ENCODE measurements at regions not wholly inside any gene's neighbourhood (a gene's known extent, or its start where the extent isn't known, plus 50 kb on each side); places are given as distances from the start of the nearest gene placed in this dataset.
A peak's percentile ranks its signal among the peaks of the same experiment; 100 is the strongest.

GRCh38 chr10:6350609-6351008 lies 147.9 kb downstream of the PFKFB3 start:
- Mint-ChIP-seq H3K4me3 (no peak overlapping the region), H3K27ac (no peak overlapping the region), H3K4me1 (peaks cover 63% of the 10 kb centered on the region), H3K27me3 (no peaks in the 10 kb centered on the region), H3K9me3 (peaks cover 25 to 32% of the 10 kb centered on the region in 2 donors)
- DNase-seq (no peak), ATAC-seq (no peak)

GRCh38 chr10:6351495-6351894 lies 148.8 kb downstream of the PFKFB3 start:
- ATAC-seq (no peak), DNase-seq (no peak)
- Mint-ChIP-seq H3K27ac (peak overlapping the region in 1 of 2 donors; percentile 41), H3K4me3 (no peak overlapping the region), H3K9me3 (peaks cover 24 to 31% of the 10 kb centered on the region in 2 donors), H3K27me3 (no peaks in the 10 kb centered on the region), H3K4me1 (peaks cover 54% of the 10 kb centered on the region)

GRCh38 chr10:6353526-6353925 lies 150.8 kb downstream of the PFKFB3 start:
- Mint-ChIP-seq H3K27ac (no peak overlapping the region), H3K4me1 (peaks cover 34% of the 10 kb centered on the region), H3K9me3 (peaks cover 27 to 39% of the 10 kb centered on the region in 2 donors), H3K4me3 (no peak overlapping the region), H3K27me3 (no peaks in the 10 kb centered on the region)
- no peak for DNase-seq
- ATAC-seq = no peak

- no peak for DNase-seq
- no peak overlapping the region for H3K4me3 Mint-ChIP-seq
- peaks cover 35 to 47% of the 10 kb centered on the region in 2 donors for H3K9me3 Mint-ChIP-seq
Measured at GRCh38 chr10:6354168-6354772, 151.5 kb downstream of the PFKFB3 start.

GRCh38 chr10:6356280-6356793 lies 153.6 kb downstream of the PFKFB3 start:
- Mint-ChIP-seq H3K9me3 (peaks cover 36 to 60% of the 10 kb centered on the region in 2 donors), H3K27ac (no peak overlapping the region), H3K4me3 (no peak overlapping the region), H3K27me3 (no peaks in the 10 kb centered on the region), H3K4me1 (peaks cover 8% of the 10 kb centered on the region)
- no peak for DNase-seq
- ATAC-seq = no peak

More at GRCh38 chr10:6354168-6354772, 151.5 kb downstream of the PFKFB3 start:
- H3K27ac Mint-ChIP-seq = no peak overlapping the region
- peaks cover 27% of the 10 kb centered on the region for H3K4me1 Mint-ChIP-seq
- H3K27me3 Mint-ChIP-seq = no peaks in the 10 kb centered on the region
- no peak for ATAC-seq

GRCh38 chr10:6361869-6362268 lies 159.1 kb downstream of the PFKFB3 start:
- H3K4me3 Mint-ChIP-seq = no peak overlapping the region
- ATAC-seq = no peak

GRCh38 chr10:6362879-6363278 lies 160.1 kb downstream of the PFKFB3 start:
- peaks cover 36 to 39% of the 10 kb centered on the region in 2 donors for H3K9me3 Mint-ChIP-seq
- no peak for ATAC-seq
- DNase-seq = no peak
- H3K27ac Mint-ChIP-seq = no peak overlapping the region
- no peaks in the 10 kb centered on the region for H3K27me3 Mint-ChIP-seq
- H3K4me1 Mint-ChIP-seq = no peaks in the 10 kb centered on the region
- H3K4me3 Mint-ChIP-seq = no peak overlapping the region

More at GRCh38 chr10:6361869-6362268, 159.1 kb downstream of the PFKFB3 start:
- Mint-ChIP-seq H3K27ac (no peak overlapping the region), H3K27me3 (no peaks in the 10 kb centered on the region), H3K9me3 (peaks cover 35 to 36% of the 10 kb centered on the region in 2 donors), H3K4me1 (no peaks in the 10 kb centered on the region)
- no peak for DNase-seq

GRCh38 chr10:6363511-6363910 lies 160.8 kb downstream of the PFKFB3 start:
- ATAC-seq (no peak), DNase-seq (no peak)
- H3K27ac Mint-ChIP-seq = no peak overlapping the region
- no peaks in the 10 kb centered on the region for H3K27me3 Mint-ChIP-seq
- H3K4me1 Mint-ChIP-seq = no peaks in the 10 kb centered on the region
- no peak overlapping the region for H3K4me3 Mint-ChIP-seq
- H3K9me3 Mint-ChIP-seq = peaks cover 30 to 39% of the 10 kb centered on the region in 2 donors

- Mint-ChIP-seq H3K27me3 (no peaks in the 10 kb centered on the region), H3K27ac (no peak overlapping the region), H3K9me3 (peaks cover 22 to 31% of the 10 kb centered on the region in 2 donors), H3K4me1 (no peaks in the 10 kb centered on the region), H3K4me3 (no peak overlapping the region)
- no peak for DNase-seq
- ATAC-seq = no peak
Measured at GRCh38 chr10:6364283-6364682, 161.6 kb downstream of the PFKFB3 start.

GRCh38 chr10:6364893-6365292 lies 162.2 kb downstream of the PFKFB3 start:
- Mint-ChIP-seq H3K27me3 (no peaks in the 10 kb centered on the region), H3K4me1 (no peaks in the 10 kb centered on the region), H3K9me3 (peaks cover 17 to 27% of the 10 kb centered on the region in 2 donors), H3K27ac (no peak overlapping the region), H3K4me3 (no peak overlapping the region)
- ATAC-seq (no peak), DNase-seq (no peak)

GRCh38 chr10:6365384-6365783 lies 162.7 kb downstream of the PFKFB3 start:
- DNase-seq = no peak
- Mint-ChIP-seq H3K27me3 (no peaks in the 10 kb centered on the region), H3K27ac (no peak overlapping the region)

More at GRCh38 chr10:6365384-6365783, 162.7 kb downstream of the PFKFB3 start:
- no peak for ATAC-seq
- Mint-ChIP-seq H3K9me3 (peaks cover 14 to 25% of the 10 kb centered on the region in 2 donors), H3K4me1 (no peaks in the 10 kb centered on the region), H3K4me3 (no peak overlapping the region)

All from stimulated activated naive CD8-positive, alpha-beta T cell treated with anti-CD3 and anti-CD28 coated beads, Interleukin-15, amount 100 ng/mL, for 72 hours (primary cell).